ENCODE measurements at regions not wholly inside any gene's neighbourhood (a gene's known extent, or its start where the extent isn't known, plus 50 kb on each side); places are given as distances from the start of the nearest gene placed in this dataset.
A peak's percentile ranks its signal among the peaks of the same experiment; 100 is the strongest.

DNA sequence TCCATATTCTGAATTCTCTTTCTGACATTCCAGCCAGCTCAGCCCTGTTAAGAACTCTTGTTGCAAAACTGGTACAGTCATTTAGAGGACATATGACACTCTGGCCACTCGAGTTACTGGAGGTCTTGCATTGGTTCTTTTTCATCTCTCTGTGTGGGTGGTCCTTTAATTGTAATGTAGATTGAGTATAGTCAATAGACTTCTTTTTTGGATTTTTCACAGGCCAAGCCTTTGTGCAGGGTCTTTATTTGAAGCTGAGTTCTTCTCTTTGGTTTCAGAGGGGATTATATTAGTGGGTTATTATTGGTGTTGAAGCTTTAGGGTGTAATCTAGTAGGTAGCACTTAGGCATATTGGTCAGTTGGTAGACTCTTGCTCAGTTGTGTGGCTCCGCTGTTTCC lies 118.0 kb upstream of the GIMD1 start:
- H3K27me3 ChIP-seq (ENCODE audit: insufficient read depth, insufficient read length), result no peaks in the 10 kb centered on the region
- H3K4me3 ChIP-seq (ENCODE audit: insufficient read length, low read depth), result no peak overlapping the region
- TF ChIP-seq SUZ12 (IDR thresholded peaks at IDR 0.05; ENCODE audit: extremely low read depth, insufficient read depth, insufficient read length) (no peak), ZNF274 (IDR thresholded peaks at IDR 0.05; ENCODE audit: low read depth, low read length) (no peak), YY1 (IDR thresholded peaks at IDR 0.05; ENCODE audit: insufficient read depth, insufficient read length) (no peak)
- peak; percentile 9 for DNase-seq (ENCODE audit: low read depth, low spot score)
- H3K9ac ChIP-seq (ENCODE audit: insufficient read length, low read depth), result no peak overlapping the region
- H3K4me1 ChIP-seq (ENCODE audit: insufficient read depth, insufficient read length), result no peaks in the 10 kb centered on the region
- no peaks in the 10 kb centered on the region for H3K36me3 ChIP-seq (ENCODE audit: insufficient read depth, insufficient read length, low read length)
- no peaks in the 10 kb centered on the region for H3K9me3 ChIP-seq (ENCODE audit: insufficient read depth, low read length)

- TF ChIP-seq YY1 (IDR thresholded peaks at IDR 0.05; ENCODE audit: insufficient read depth, insufficient read length), result no peak
- TF ChIP-seq SUZ12 (IDR thresholded peaks at IDR 0.05; ENCODE audit: extremely low read depth, insufficient read depth, insufficient read length), result no peak
- no peak for TF ChIP-seq ZNF274 (IDR thresholded peaks at IDR 0.05; ENCODE audit: low read depth, low read length)
- Histone ChIP-seq H3K36me3 (ENCODE audit: insufficient read depth, insufficient read length, low read length) (no peaks in the 10 kb centered on the region), H3K9ac (ENCODE audit: insufficient read length, low read depth) (no peak overlapping the region), H3K4me3 (ENCODE audit: insufficient read length, low read depth) (no peak overlapping the region), H3K27me3 (ENCODE audit: insufficient read depth, insufficient read length) (no peaks in the 10 kb centered on the region), H3K4me1 (ENCODE audit: insufficient read depth, insufficient read length) (no peaks in the 10 kb centered on the region), H3K9me3 (ENCODE audit: insufficient read depth, low read length) (no peaks in the 10 kb centered on the region)
- no peak for DNase-seq (ENCODE audit: low read depth, low spot score)
These were observed 113.2 kb upstream of the GIMD1 start for GRCh38 chr4:106481801-106482200.

DNA sequence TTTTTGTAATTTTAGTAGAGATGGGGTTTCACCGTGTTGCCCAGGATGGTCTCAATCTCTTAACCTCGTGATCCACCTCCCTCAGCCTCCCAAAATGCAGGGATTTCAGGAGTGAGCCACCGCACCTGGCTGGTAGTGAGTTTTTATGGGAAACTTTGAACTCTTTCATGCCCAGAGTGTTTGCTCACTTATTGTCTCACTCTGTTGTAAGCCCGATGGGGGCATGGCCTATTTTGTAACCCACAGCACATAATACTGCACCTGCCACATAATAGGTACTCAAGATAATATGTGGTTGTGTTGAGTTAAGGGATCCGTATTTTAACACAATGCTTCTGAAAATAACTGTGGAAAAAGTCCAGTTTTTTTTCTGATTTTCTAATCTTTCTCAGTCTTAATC lies 109.6 kb upstream of the GIMD1 start:
- H3K4me1 ChIP-seq (ENCODE audit: insufficient read depth, insufficient read length), result no peaks in the 10 kb centered on the region
- TF ChIP-seq YY1 (IDR thresholded peaks at IDR 0.05; ENCODE audit: insufficient read depth, insufficient read length), result no peak
- H3K27me3 ChIP-seq (ENCODE audit: insufficient read depth, insufficient read length), result no peaks in the 10 kb centered on the region
- H3K36me3 ChIP-seq (ENCODE audit: insufficient read depth, insufficient read length, low read length), result no peaks in the 10 kb centered on the region
- no peaks in the 10 kb centered on the region for H3K9me3 ChIP-seq (ENCODE audit: insufficient read depth, low read length)
- H3K4me3 ChIP-seq (ENCODE audit: insufficient read length, low read depth), result no peak overlapping the region
- no peak for DNase-seq (ENCODE audit: low read depth, low spot score)
- H3K9ac ChIP-seq (ENCODE audit: insufficient read length, low read depth), result no peak overlapping the region

DNA sequence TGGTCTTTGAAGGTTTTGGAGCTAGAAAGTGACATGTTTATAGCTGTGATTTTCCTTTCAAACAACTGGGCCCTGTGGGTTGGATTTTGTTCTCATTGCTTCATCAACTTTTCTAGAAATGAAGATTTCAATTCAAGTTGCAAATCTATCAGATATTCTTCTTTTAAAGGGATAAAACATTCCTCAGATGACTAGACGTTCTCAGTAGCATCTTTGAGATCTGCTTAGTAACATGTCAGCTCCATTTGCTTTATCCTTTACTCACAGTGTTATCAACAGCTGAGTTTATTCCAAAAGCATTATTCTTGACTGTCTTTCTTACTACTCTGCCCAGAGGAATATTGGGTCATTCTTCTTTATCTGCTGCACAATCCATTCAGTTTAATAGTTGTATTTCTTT lies 108.2 kb upstream of the GIMD1 start:
- Histone ChIP-seq H3K4me1 (ENCODE audit: insufficient read depth, insufficient read length) (no peaks in the 10 kb centered on the region), H3K4me3 (ENCODE audit: insufficient read length, low read depth) (no peak overlapping the region), H3K36me3 (ENCODE audit: insufficient read depth, insufficient read length, low read length) (no peaks in the 10 kb centered on the region), H3K9me3 (ENCODE audit: insufficient read depth, low read length) (no peaks in the 10 kb centered on the region), H3K9ac (ENCODE audit: insufficient read length, low read depth) (no peak overlapping the region), H3K27me3 (ENCODE audit: insufficient read depth, insufficient read length) (no peaks in the 10 kb centered on the region)
- TF ChIP-seq ZNF274 (IDR thresholded peaks at IDR 0.05; ENCODE audit: low read depth, low read length) (no peak), YY1 (IDR thresholded peaks at IDR 0.05; ENCODE audit: insufficient read depth, insufficient read length) (no peak), SUZ12 (IDR thresholded peaks at IDR 0.05; ENCODE audit: extremely low read depth, insufficient read depth, insufficient read length) (no peak)
- no peak for DNase-seq (ENCODE audit: low read depth, low spot score)

GRCh38 chr4:106473515-106473914 lies 104.9 kb upstream of the GIMD1 start:
- H3K9ac ChIP-seq (ENCODE audit: insufficient read length, low read depth), result no peak overlapping the region
- DNase-seq (ENCODE audit: low read depth, low spot score), result no peak
- no peaks in the 10 kb centered on the region for H3K9me3 ChIP-seq (ENCODE audit: insufficient read depth, low read length)
- no peaks in the 10 kb centered on the region for H3K4me1 ChIP-seq (ENCODE audit: insufficient read depth, insufficient read length)
- H3K36me3 ChIP-seq (ENCODE audit: insufficient read depth, insufficient read length, low read length), result no peaks in the 10 kb centered on the region
- no peaks in the 10 kb centered on the region for H3K27me3 ChIP-seq (ENCODE audit: insufficient read depth, insufficient read length)
- TF ChIP-seq SUZ12 (IDR thresholded peaks at IDR 0.05; ENCODE audit: extremely low read depth, insufficient read depth, insufficient read length) (no peak), ZNF274 (IDR thresholded peaks at IDR 0.05; ENCODE audit: low read depth, low read length) (no peak), YY1 (IDR thresholded peaks at IDR 0.05; ENCODE audit: insufficient read depth, insufficient read length) (no peak)
- H3K4me3 ChIP-seq (ENCODE audit: insufficient read length, low read depth), result no peak overlapping the region

GRCh38 chr4:106471151-106471550 lies 102.6 kb upstream of the GIMD1 start:
- Histone ChIP-seq H3K4me3 (ENCODE audit: insufficient read length, low read depth) (no peak overlapping the region), H3K9ac (ENCODE audit: insufficient read length, low read depth) (no peak overlapping the region), H3K4me1 (ENCODE audit: insufficient read depth, insufficient read length) (no peaks in the 10 kb centered on the region), H3K36me3 (ENCODE audit: insufficient read depth, insufficient read length, low read length) (no peaks in the 10 kb centered on the region), H3K27me3 (ENCODE audit: insufficient read depth, insufficient read length) (no peaks in the 10 kb centered on the region), H3K9me3 (ENCODE audit: insufficient read depth, low read length) (no peaks in the 10 kb centered on the region)
- TF ChIP-seq SUZ12 (IDR thresholded peaks at IDR 0.05; ENCODE audit: extremely low read depth, insufficient read depth, insufficient read length) (no peak), ZNF274 (IDR thresholded peaks at IDR 0.05; ENCODE audit: low read depth, low read length) (no peak), YY1 (IDR thresholded peaks at IDR 0.05; ENCODE audit: insufficient read depth, insufficient read length) (no peak)
- DNase-seq (ENCODE audit: low read depth, low spot score), result no peak

- no peak for DNase-seq (ENCODE audit: low read depth, low spot score)
- H3K4me3 ChIP-seq (ENCODE audit: insufficient read length, low read depth), result no peak overlapping the region
- no peaks in the 10 kb centered on the region for H3K36me3 ChIP-seq (ENCODE audit: insufficient read depth, insufficient read length, low read length)
- TF ChIP-seq YY1 (IDR thresholded peaks at IDR 0.05; ENCODE audit: insufficient read depth, insufficient read length) (no peak), SUZ12 (IDR thresholded peaks at IDR 0.05; ENCODE audit: extremely low read depth, insufficient read depth, insufficient read length) (no peak), ZNF274 (IDR thresholded peaks at IDR 0.05; ENCODE audit: low read depth, low read length) (no peak)
- no peaks in the 10 kb centered on the region for H3K4me1 ChIP-seq (ENCODE audit: insufficient read depth, insufficient read length)
- no peak overlapping the region for H3K9ac ChIP-seq (ENCODE audit: insufficient read length, low read depth)
- no peaks in the 10 kb centered on the region for H3K27me3 ChIP-seq (ENCODE audit: insufficient read depth, insufficient read length)
- no peaks in the 10 kb centered on the region for H3K9me3 ChIP-seq (ENCODE audit: insufficient read depth, low read length)
These were observed 95.0 kb upstream of the GIMD1 start for GRCh38 chr4:106463622-106464021.

GRCh38 chr4:106454581-106454980 lies 86.0 kb upstream of the GIMD1 start:
- no peak overlapping the region for H3K4me3 ChIP-seq (ENCODE audit: insufficient read length, low read depth)
- H3K27me3 ChIP-seq (ENCODE audit: insufficient read depth, insufficient read length), result no peaks in the 10 kb centered on the region
- TF ChIP-seq SUZ12 (IDR thresholded peaks at IDR 0.05; ENCODE audit: extremely low read depth, insufficient read depth, insufficient read length) (no peak), ZNF274 (IDR thresholded peaks at IDR 0.05; ENCODE audit: low read depth, low read length) (no peak), YY1 (IDR thresholded peaks at IDR 0.05; ENCODE audit: insufficient read depth, insufficient read length) (no peak)
- H3K36me3 ChIP-seq (ENCODE audit: insufficient read depth, insufficient read length, low read length), result no peaks in the 10 kb centered on the region
- DNase-seq (ENCODE audit: low read depth, low spot score), result no peak
- H3K9me3 ChIP-seq (ENCODE audit: insufficient read depth, low read length), result no peaks in the 10 kb centered on the region
- no peaks in the 10 kb centered on the region for H3K4me1 ChIP-seq (ENCODE audit: insufficient read depth, insufficient read length)
- no peak overlapping the region for H3K9ac ChIP-seq (ENCODE audit: insufficient read length, low read depth)
